HG03135 (cell line): ENCODE measurements at regions not wholly inside any gene's neighbourhood (a gene's known extent, or its start where the extent isn't known, plus 50 kb on each side); places are given as distances from the start of the nearest gene placed in this dataset.

Experiments
- ATAC-seq: cut with Tn5 transposase; IDR thresholded peaks from one replicate; pipeline ENCODE4 v1.9.1; 2021; ENCODE audit warnings: mild to moderate bottlenecking, moderate library complexity; ENCODE audit not compliant: unreplicated experiment

GRCh38 chr7:120097774-120098173 lies 175.2 kb upstream of the KCND2 start:
- ATAC-seq, result no peak

- no peak for ATAC-seq
Measured at GRCh38 chr7:120108376-120108775, 164.6 kb upstream of the KCND2 start.

- no peak for ATAC-seq
Measured at GRCh38 chr7:120110169-120110568, 162.8 kb upstream of the KCND2 start.

- ATAC-seq, result no peak
Measured at GRCh38 chr7:120114626-120115025, 158.3 kb upstream of the KCND2 start.

GRCh38 chr7:120123528-120123927 lies 149.4 kb upstream of the KCND2 start:
- no peak for ATAC-seq

- no peak for ATAC-seq
Measured at GRCh38 chr7:120131096-120131839, 141.7 kb upstream of the KCND2 start.

GRCh38 chr7:120138497-120138896 lies 134.5 kb upstream of the KCND2 start:
- no peak for ATAC-seq

GRCh38 chr7:120156476-120156875 lies 116.5 kb upstream of the KCND2 start:
- no peak for ATAC-seq

- no peak for ATAC-seq
Measured at GRCh38 chr7:120160166-120160565, 112.8 kb upstream of the KCND2 start.

- no peak for ATAC-seq
Measured at GRCh38 chr7:120163449-120163848, 109.5 kb upstream of the KCND2 start.

GRCh38 chr7:120165227-120165626 lies 107.7 kb upstream of the KCND2 start:
- no peak for ATAC-seq

- no peak for ATAC-seq
Measured at GRCh38 chr7:120168066-120168465, 104.9 kb upstream of the KCND2 start.

GRCh38 chr7:120169996-120170783 lies 102.8 kb upstream of the KCND2 start:
- ATAC-seq, result no peak

GRCh38 chr7:120170834-120171233 lies 102.1 kb upstream of the KCND2 start:
- ATAC-seq, result no peak

GRCh38 chr7:120171406-120171805 lies 101.6 kb upstream of the KCND2 start:
- no peak for ATAC-seq

- no peak for ATAC-seq
Measured at GRCh38 chr7:120180221-120180620, 92.8 kb upstream of the KCND2 start.

GRCh38 chr7:120181499-120181898 lies 91.5 kb upstream of the KCND2 start:
- ATAC-seq, result no peak

GRCh38 chr7:120184866-120185265 lies 88.1 kb upstream of the KCND2 start:
- ATAC-seq, result no peak

- ATAC-seq, result no peak
Measured at GRCh38 chr7:120185940-120186682, 86.9 kb upstream of the KCND2 start.

- ATAC-seq, result no peak
Measured at GRCh38 chr7:120186688-120187087, 86.3 kb upstream of the KCND2 start.

GRCh38 chr7:120189623-120190022 lies 83.4 kb upstream of the KCND2 start:
- no peak for ATAC-seq

- no peak for ATAC-seq
Measured at GRCh38 chr7:120190109-120190508, 82.9 kb upstream of the KCND2 start.
